GM12878 (cell line): ENCODE measurements at regions not wholly inside any gene's neighbourhood (a gene's known extent, or its start where the extent isn't known, plus 50 kb on each side); places are given as distances from the start of the nearest gene placed in this dataset.

ENCODE experiments used
- ATAC-seq: fragments of 200-7000 bp; cut with Tn5 transposase; 3 replicates; pipeline ENCODE4 v1.9.1; 2020; ENCODE audit warnings: mild to moderate bottlenecking, moderate library complexity
- BruUV-seq: library from RNA; stranded (reverse); fragments of 400-500 nt; replicated peaks from 2 replicates; lab custom pipeline; 2021; lab: Mats Ljungman, UMichigan
- CTCF ChIA-PET: fragments of 300-600 bp; sonication (Branson Sonifier 250); formaldehyde crosslinking; extraction: SDS; loops from one replicate; lab custom pipeline; 2021; ENCODE audit warnings: inconsistent platforms; lab: Yijun Ruan, JAX
- POLR2A ChIA-PET: fragments of 350-600 bp; formaldehyde crosslinking; extraction: SDS; loops from one replicate; lab custom pipeline; 2021; ENCODE audit warnings: inconsistent platforms; lab: Charles Lee
- RAD21 ChIA-PET: fragments of 300-600 bp; sonication (Branson Sonifier 250); formaldehyde crosslinking; loops from one replicate; lab custom pipeline; 2023; ENCODE audit warnings: antibody characterized with exemption; ENCODE audit not compliant: unreplicated experiment; lab: Charles Lee
- SMC1A ChIA-PET: fragments of 300-600 bp; sonication (Branson Sonifier 250); formaldehyde crosslinking; loops from one replicate; lab custom pipeline; 2023; ENCODE audit not compliant: unreplicated experiment, uncharacterized antibody; lab: Charles Lee
- DNase-seq: peaks from one replicate; pipeline ENCODE4 v3.0.0-alpha.2; 2011; ENCODE audit warnings: low read depth, low spot score
- FAIRE-seq: peaks from 3 replicates; lab custom pipeline; 2011; peaks lifted over from hg19 to GRCh38; lab: Jason Lieb, UNC
- H2AFZ ChIP-seq: 2 replicates; pipeline ENCODE4 v1.6.0; 2011; ENCODE audit warnings: low read depth, low read length, control low read depth; ENCODE audit not compliant: control insufficient read depth
- H3K27ac ChIP-seq: 2 replicates; pipeline ENCODE4 v1.5.1; 2011; ENCODE audit warnings: control low read depth; ENCODE audit not compliant: control insufficient read depth, insufficient read depth
- H3K27me3 ChIP-seq, 2 experiments: replicated peaks in 1 of 2; 2 replicates each; pipeline versions ENCODE4 v1.6.0 to v1.6.1; 2011; ENCODE audit warnings: low read length in 1 of 2; ENCODE audit not compliant: control insufficient read depth in 2 of 2, insufficient read depth in 2 of 2
- H3K36me3 ChIP-seq, 2 experiments: 2 replicates each; pipeline ENCODE4 v1.5.1; 2011; ENCODE audit warnings: low read length in 1 of 2; ENCODE audit not compliant: control insufficient read depth in 2 of 2, insufficient read depth in 2 of 2
- H3K4me1 ChIP-seq: 2 replicates; pipeline ENCODE4 v1.6.1; 2011; ENCODE audit warnings: mild to moderate bottlenecking, low read length, moderate library complexity, mixed read lengths; ENCODE audit not compliant: control insufficient read depth, insufficient read depth
- H3K4me2 ChIP-seq: 2 replicates; pipeline ENCODE4 v1.6.0; 2011; ENCODE audit warnings: control low read depth; ENCODE audit not compliant: control insufficient read depth, insufficient read depth
- H3K4me3 ChIP-seq: fragments of 200-600 bp; sonication (generic); 2 replicates; pipeline ENCODE4 v1.5.1; 2016
- H3K79me2 ChIP-seq: 2 replicates; pipeline ENCODE4 v1.6.0; 2011; ENCODE audit warnings: low read length; ENCODE audit not compliant: control insufficient read depth, insufficient read depth
- H3K9ac ChIP-seq: 2 replicates; pipeline ENCODE4 v1.8.0; 2011; ENCODE audit warnings: low read length, control low read depth, mixed read lengths; ENCODE audit not compliant: control insufficient read depth, insufficient read depth
- H3K9me3 ChIP-seq: replicated peaks from 3 replicates; pipeline ENCODE4 v1.5.1; 2011; ENCODE audit warnings: mild to moderate bottlenecking, low read length; ENCODE audit not compliant: control insufficient read depth, insufficient read depth
- H4K20me1 ChIP-seq: 2 replicates; pipeline ENCODE4 v1.6.0; 2011; ENCODE audit not compliant: control insufficient read depth, insufficient read depth
- RELB ChIP-seq: fragments of 450-650 bp; IDR thresholded peaks from 2 replicates; pipeline ENCODE4 v1.6.1; 2017; ENCODE audit warnings: low read depth, mild to moderate bottlenecking, moderate library complexity
- SPI1 ChIP-seq: IDR thresholded peaks from 2 replicates; pipeline ENCODE4 v1.6.1; 2011; ENCODE audit warnings: low read depth, mild to moderate bottlenecking, low read length, moderate library complexity, borderline replicate concordance; ENCODE audit not compliant: insufficient read depth
- ZBED1 ChIP-seq: IDR thresholded peaks from 2 replicates; pipeline ENCODE4 v1.6.1; 2016; ENCODE audit warnings: borderline replicate concordance
- ZNF24 ChIP-seq: fragments of 450-650 bp; IDR thresholded peaks from 2 replicates; pipeline ENCODE4 v1.6.1; 2017; ENCODE audit warnings: antibody characterized with exemption, mild to moderate bottlenecking
- WGBS: methylation state at CpG from one replicate; pipeline ENCODE4 v1.1.6; 2016; ENCODE audit warnings: low lambda C conversion rate; ENCODE audit not compliant: insufficient replicate concordance, insufficient coverage; ENCODE audit errors: missing lambda C conversion rate; 5-methylcytosine and 5-hydroxymethylcytosine counted together
- in situ Hi-C: fragments of 300-500 bp; cut with MboI; formaldehyde crosslinking; loops from 9 replicates; pipeline ENCODE4 v1.14.3; 2018; ENCODE audit warnings: mixed read lengths
- intact Hi-C: fragments of 100-400 bp; cut with micrococcal nuclease; formaldehyde crosslinking; loops from one replicate; pipeline ENCODE4 v1.14.2; 2022; ENCODE audit not compliant: unreplicated experiment

GRCh38 chr10:113434950-113435349 lies 117.9 kb upstream of the HABP2 start:
- no peaks in the 10 kb centered on the region; a peak in 1 of 4 replicates for H3K27me3 ChIP-seq
- no peak overlapping the region for H3K27ac ChIP-seq
- H4K20me1 ChIP-seq, result no peaks in the 10 kb centered on the region
- CTCF ChIA-PET, result interaction anchor here (1.7 kb wide), 1 partner anchor 19 kb away, joined by 4 read pairs; no protein-coding TSS in a partner anchor
- intact Hi-C loops, result no loop called here
- no peaks in the 10 kb centered on the region for H3K4me1 ChIP-seq
- H3K36me3 ChIP-seq, result no peaks in the 10 kb centered on the region
- H2AFZ ChIP-seq, result no peak overlapping the region
- 60% methylated on average over 2 of the region's 2 CpGs for WGBS
- SMC1A ChIA-PET, result interaction anchor here (0.8 to 0.9 kb wide), 2 partner anchors 10 to 728 kb away, joined by 3 read pairs; no protein-coding TSS in a partner anchor
- in situ Hi-C loops, result no loop called here
- POLR2A ChIA-PET, result no interaction called here
- no peak overlapping the region for H3K9ac ChIP-seq
- RAD21 ChIA-PET, result no interaction called here
- H3K9me3 ChIP-seq, result no peaks in the 10 kb centered on the region
- no peaks in the 10 kb centered on the region for H3K79me2 ChIP-seq
- no peak for ATAC-seq
- FAIRE-seq, result no peak
- no TSS peak for BruUV-seq
- no peak for TF ChIP-seq ZBED1
- no peak for TF ChIP-seq ZNF24
- TF ChIP-seq SPI1, result no peak
- TF ChIP-seq, all 136 proteins: peak for 0
- no peak overlapping the region for H3K4me2 ChIP-seq
- DNase-seq, result no peak
- H3K4me3 ChIP-seq, result no peak overlapping the region

GRCh38 chr10:113435881-113436280 lies 117.0 kb upstream of the HABP2 start:
- Histone ChIP-seq H3K4me1 (no peaks in the 10 kb centered on the region), H4K20me1 (no peaks in the 10 kb centered on the region), H3K36me3 (no peaks in the 10 kb centered on the region), H3K27me3 (no peaks in the 10 kb centered on the region; a peak in 1 of 4 replicates), H3K79me2 (no peaks in the 10 kb centered on the region), H3K4me3 (no peak overlapping the region), H3K27ac (no peak overlapping the region), H3K9ac (no peak overlapping the region), H3K9me3 (no peaks in the 10 kb centered on the region), H3K4me2 (no peak overlapping the region)
- no TSS peak for BruUV-seq
- CTCF ChIA-PET, result no interaction called here
- in situ Hi-C loops, result no loop called here
- DNase-seq, result no peak
- SMC1A ChIA-PET, result interaction anchor here (0.8 to 0.9 kb wide), 2 partner anchors 9 to 727 kb away, joined by 3 read pairs; no protein-coding TSS in a partner anchor
- ATAC-seq, result no peak
- RAD21 ChIA-PET, result no interaction called here
- WGBS, result 0% methylated on average over 2 of the region's 2 CpGs
- POLR2A ChIA-PET, result no interaction called here
- intact Hi-C loops, result no loop called here
- no peak for FAIRE-seq
- no peak for TF ChIP-seq RELB
- TF ChIP-seq, all 136 proteins: peak for 0
- no peak overlapping the region for H2AFZ ChIP-seq
